ENCODE measurements at regions not wholly inside any gene's neighbourhood (a gene's known extent, or its start where the extent isn't known, plus 50 kb on each side); places are given as distances from the start of the nearest gene placed in this dataset.
A peak's percentile ranks its signal among the peaks of the same experiment; 100 is the strongest.
"Not testable (repeated sequence)": the region's sequence is repeated elsewhere in the genome, so short reads cannot be mapped to it uniquely, and the experiment has no call there.

GRCh38 chr15:77877869-77878577, 199.5 kb downstream of the TBC1D2B start:
- no peak for DNase-seq

DNA sequence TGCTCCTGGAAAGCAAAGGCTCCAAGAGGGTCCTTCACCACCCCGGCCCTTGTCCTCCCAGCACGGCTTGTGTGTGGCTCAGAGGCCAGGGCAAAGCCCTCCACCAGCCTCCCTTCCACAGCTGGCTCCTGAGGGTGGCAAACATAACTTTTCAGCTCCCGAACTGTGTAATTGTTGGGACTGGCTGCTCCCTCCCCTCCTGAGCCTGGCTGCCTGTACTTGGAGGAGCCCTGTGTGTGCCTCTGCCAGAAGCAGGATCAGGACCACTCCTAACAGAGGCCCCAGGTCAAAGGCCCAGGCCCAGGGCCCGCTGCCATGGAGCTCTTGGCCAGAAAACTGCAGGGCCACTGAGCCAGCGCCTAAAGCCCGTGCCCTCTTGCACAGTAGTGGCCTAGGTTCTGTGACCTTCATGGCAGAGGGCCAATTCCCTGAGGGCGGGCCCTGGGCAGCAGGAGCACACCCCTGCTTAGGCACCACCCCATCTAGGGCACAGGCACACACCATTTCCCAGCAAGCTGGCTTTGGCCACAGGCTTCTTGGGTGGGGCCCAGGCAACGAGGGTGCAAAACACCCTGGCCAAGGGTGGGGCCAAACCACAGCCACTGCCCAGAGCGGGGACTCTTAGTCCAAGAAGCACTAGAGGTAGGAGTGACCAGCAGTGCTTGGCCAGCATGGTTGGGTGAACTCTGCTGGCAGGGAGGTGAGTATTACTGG, 201.2 kb downstream of the TBC1D2B start:
- DNase-seq: not testable (repeated sequence)

- peak; percentile 74 for DNase-seq
These were observed 202.3 kb downstream of the TBC1D2B start for GRCh38 chr15:77875066-77875721.

GRCh38 chr15:77874063-77874462, 203.4 kb downstream of the TBC1D2B start:
- DNase-seq: no peak

DNA sequence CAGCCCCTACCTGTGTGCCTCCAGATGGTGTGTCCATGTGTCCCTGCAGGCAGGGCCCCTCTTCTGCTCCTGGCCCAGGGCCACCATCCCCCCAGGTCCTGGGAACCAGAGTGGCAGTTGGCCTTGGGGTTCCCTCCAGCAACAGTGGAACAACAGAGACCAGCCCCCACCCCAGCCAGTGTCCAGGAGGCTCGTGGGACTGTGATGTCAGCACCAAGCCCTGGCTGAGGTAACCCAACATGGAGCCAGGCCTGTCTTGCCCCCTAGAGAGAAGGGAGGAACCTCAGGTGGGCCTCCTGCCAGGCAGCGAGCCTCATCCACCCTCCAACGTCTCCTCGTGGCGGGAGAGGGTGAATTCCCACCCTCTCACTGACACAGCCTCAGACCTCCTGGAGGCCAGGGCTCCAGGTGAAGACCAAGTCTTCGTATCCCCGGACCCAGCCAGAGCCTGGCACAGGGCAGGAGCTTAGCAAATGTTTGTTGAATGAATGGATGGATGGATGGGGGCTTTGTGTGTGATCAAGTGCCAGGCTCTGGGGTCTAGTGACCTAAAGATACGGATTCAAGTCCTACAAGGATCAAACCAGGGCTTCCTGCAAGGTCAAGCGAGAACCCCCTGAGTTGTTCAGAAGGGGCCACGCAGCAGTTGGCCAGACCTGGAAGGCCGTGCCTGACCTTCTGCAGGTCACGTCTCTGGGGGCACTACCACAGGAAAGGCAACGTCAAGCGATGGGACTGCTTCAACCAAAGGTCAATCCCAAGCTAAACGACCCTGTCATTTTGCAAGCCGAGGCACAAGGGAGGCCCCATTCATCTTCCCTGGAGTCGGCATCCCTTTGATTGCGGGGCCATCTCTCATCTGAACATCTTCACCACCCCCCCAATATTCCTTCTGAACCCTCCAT, 204.7 kb downstream of the TBC1D2B start:
- DNase-seq: not testable (repeated sequence)

GRCh38 chr15:77871852-77872371, 205.6 kb downstream of the TBC1D2B start:
- DNase-seq: no peak

- DNase-seq: peak; percentile 72
These were observed 207.1 kb downstream of the TBC1D2B start for GRCh38 chr15:77870195-77871065.

DNA sequence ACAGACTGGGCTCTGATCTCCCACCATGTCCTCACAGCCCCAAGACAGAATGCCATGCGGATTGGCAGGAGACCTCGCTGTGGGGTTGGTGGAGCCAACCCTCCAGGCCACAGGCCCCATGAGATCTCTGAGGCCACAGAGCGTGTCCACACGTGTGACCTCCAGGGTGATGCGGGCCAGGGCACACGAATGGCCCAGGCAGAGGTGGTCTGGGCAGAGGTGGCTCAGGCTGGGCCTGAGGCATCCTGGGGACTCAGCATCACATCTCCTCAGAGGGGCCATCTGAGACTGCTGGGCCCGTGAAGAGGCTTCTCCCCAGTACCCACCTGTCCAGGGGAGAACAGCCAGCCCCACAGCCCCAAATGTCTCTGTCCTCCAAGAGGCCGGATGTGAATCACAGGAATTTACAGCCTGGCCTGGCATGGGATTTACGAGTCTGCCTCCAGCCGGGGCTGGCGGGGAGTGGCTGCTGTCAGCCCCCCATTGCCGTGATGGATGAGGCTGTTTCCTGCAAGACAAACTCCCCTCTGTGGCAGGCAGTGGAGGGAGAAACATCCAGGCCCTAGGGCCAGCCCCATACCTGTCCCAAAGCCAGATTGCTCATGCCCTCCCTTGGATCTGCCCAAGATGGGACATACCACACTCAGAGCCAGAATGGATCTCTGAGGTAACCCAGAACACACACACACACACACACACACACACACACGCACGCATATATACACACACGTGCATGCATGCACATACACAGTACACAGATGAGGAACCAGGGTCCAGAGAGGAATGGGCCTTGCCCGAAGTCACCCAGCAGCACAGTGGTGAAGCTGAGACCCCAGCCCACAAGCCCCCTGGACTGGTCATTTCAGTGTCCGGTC, 208.3 kb downstream of the TBC1D2B start:
- no peak for DNase-seq

- DNase-seq: not testable (repeated sequence)
These were observed 209.4 kb downstream of the TBC1D2B start for GRCh38 chr15:77868048-77868629.

DNA sequence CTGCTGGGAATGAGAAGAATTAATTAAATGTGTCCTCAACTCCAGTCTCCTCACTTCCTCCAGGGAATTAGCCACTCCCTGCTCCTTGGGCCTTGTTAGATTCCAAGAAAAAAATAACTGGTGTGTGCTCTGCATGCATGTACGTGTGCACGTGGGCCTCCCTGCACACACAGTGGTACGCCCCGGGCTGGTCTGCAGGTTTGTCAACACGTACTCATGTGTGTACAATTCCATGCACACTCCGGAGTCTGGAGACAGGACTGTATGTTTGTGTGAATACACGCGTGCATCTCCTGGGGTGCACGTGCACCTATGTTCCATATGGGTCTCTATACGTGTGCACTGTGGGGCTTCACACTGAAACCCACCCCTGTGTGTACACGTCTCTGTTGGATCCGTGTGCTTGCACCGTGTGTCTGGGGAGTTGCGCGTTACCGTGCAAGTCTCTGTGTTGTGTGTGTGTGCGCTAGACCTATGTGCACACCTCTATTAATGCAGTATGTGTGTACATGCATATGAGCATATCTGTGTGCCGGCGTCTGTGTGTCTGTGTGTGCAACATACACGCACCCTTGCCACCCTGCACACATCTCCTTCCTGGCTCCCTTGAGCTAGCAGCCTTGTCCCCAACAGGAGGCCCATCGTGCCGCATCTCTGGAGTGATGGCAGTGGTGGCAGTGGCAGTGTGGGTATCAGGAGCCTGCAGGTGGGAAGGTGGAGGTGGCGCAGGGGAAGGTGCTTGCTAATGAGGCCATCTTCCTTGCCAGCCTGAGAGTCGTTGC, 210.1 kb downstream of the TBC1D2B start:
- no peak for DNase-seq

- no peak for DNase-seq
These were observed 210.8 kb downstream of the TBC1D2B start for GRCh38 chr15:77866596-77867125.

- DNase-seq: no peak
These were observed 211.3 kb downstream of the TBC1D2B start for GRCh38 chr15:77866186-77866585.

GRCh38 chr15:77865701-77866100, 211.8 kb downstream of the TBC1D2B start:
- no peak for DNase-seq

DNA sequence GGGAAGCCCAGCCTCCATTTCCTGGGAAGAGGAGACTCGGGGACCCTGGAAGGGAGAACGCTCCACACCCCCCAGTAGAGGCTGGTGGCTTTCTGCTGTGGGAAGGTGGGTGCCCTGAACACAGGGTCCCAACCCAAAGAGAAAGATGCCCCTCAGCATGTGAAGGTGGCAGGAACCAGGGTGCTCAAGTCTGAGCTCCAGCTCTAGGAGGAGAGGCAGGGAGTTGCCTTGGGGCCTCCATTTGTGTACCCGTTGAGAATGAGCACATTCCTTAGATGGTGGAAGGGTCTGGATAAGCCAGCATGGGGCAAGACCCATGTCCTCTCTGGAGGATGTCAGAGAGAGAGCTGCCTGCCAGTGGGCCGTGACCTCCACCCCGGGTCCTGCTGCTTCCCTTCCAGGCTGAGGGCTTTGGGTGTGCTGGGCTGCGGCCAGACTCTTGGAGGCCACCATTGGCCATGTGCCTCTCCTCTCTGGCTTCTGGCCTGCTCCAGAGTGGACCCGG, 212.4 kb downstream of the TBC1D2B start:
- no peak for DNase-seq

GRCh38 chr15:77864211-77865105, 213.1 kb downstream of the TBC1D2B start:
- no peak for DNase-seq

DNA sequence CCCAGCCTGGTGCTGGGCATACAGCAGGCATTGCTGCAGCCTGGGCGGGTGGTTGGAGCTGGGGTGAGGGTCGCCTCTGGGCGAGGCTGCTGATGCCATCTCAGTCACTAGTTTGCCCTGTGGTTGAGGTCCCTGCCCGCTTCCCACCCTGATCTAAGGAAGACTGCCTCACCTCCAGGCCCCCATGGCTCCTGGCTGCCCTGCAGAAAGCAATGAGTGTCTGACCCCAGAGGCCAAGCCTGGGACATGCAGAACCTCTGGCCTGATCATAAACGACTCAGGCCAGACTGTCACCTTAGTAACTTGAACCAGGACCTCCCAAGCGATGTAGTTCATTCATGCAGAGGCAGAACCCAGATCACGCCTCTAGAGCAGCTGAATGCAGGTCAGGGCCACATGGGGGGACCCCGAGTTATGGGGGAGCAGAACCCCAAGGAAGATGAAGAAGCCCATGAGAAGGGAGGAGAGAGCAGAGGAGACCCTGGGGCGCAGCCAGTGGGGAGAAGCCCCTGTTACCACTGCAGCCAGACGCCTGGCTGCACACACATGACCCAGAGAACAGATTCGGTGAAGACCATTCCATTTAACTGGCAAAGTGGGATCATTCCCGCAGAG, 213.9 kb downstream of the TBC1D2B start:
- no peak for DNase-seq

- no peak for DNase-seq
These were observed 214.8 kb downstream of the TBC1D2B start for GRCh38 chr15:77862651-77863104.
